ENCODE measurements at regions not wholly inside any gene's neighbourhood (a gene's known extent, or its start where the extent isn't known, plus 50 kb on each side); places are given as distances from the start of the nearest gene placed in this dataset.

- TF ChIP-seq, protein P1, sequence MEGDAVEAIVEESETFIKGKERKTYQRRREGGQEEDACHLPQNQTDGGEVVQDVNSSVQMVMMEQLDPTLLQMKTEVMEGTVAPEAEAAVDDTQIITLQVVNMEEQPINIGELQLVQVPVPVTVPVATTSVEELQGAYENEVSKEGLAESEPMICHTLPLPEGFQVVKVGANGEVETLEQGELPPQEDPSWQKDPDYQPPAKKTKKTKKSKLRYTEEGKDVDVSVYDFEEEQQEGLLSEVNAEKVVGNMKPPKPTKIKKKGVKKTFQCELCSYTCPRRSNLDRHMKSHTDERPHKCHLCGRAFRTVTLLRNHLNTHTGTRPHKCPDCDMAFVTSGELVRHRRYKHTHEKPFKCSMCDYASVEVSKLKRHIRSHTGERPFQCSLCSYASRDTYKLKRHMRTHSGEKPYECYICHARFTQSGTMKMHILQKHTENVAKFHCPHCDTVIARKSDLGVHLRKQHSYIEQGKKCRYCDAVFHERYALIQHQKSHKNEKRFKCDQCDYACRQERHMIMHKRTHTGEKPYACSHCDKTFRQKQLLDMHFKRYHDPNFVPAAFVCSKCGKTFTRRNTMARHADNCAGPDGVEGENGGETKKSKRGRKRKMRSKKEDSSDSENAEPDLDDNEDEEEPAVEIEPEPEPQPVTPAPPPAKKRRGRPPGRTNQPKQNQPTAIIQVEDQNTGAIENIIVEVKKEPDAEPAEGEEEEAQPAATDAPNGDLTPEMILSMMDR (IDR thresholded peaks at IDR 0.05), result no peak
- TF ChIP-seq POLR2A (IDR thresholded peaks at IDR 0.05), result no peak
Observed at GRCh38 chr6:14841901-14842421, 403.9 kb upstream of the JARID2 start.

Data from body of pancreas (tissue), 4 donors.